Gastrocnemius medialis (tissue), 4 donors: ENCODE measurements at regions not wholly inside any gene's neighbourhood (a gene's known extent, or its start where the extent isn't known, plus 50 kb on each side); places are given as distances from the start of the nearest gene placed in this dataset.
A peak's percentile ranks its signal among the peaks of the same experiment; 100 is the strongest.

ENCODE experiments used
- ATAC-seq, 2 donors: fragments of 150-250 bp; one replicate each; pipeline ENCODE4 v1.9.1; 2016
- DNase-seq, 2 donors: peaks; one replicate each; pipeline ENCODE4 v3.0.0-alpha.2; 2019
- H3K27ac ChIP-seq, 4 donors: fragments of 200-600 bp; sonication (generic); 1 replicate in 1 of 4; 2 replicates in 3 of 4; pipeline ENCODE4 v1.5.1; 2016 to 2018; ENCODE audit warnings: mild to moderate bottlenecking in 2 of 4, moderate library complexity in 1 of 4
- H3K27me3 ChIP-seq, 3 donors: fragments of 200-600 bp; sonication (generic) in 2 of 3; 1 replicate in 1 of 3; 2 replicates in 2 of 3; pipeline versions ENCODE4 v1.5.1 to v1.6.0; 2016 to 2019; ENCODE audit warnings: mild to moderate bottlenecking in 1 of 3, moderate library complexity in 1 of 3
- H3K36me3 ChIP-seq, 2 donors: fragments of 200-600 bp; sonication (generic) in 1 of 2; one replicate each; pipeline ENCODE4 v1.5.1; 2017 to 2018
- H3K4me1 ChIP-seq, 2 donors: fragments of 200-600 bp; sonication (generic) in 1 of 2; one replicate each; pipeline ENCODE4 v1.5.1; 2016 to 2017; ENCODE audit warnings: mild to moderate bottlenecking in 2 of 2
- H3K4me3 ChIP-seq, 4 donors: fragments of 200-600 bp; sonication (generic) in 3 of 4; 1 replicate in 1 of 4; 2 replicates in 3 of 4; pipeline ENCODE4 v1.5.1; 2016 to 2019; ENCODE audit warnings: mild to moderate bottlenecking in 2 of 4
- H3K9me3 ChIP-seq, 3 donors: fragments of 200-600 bp; sonication (generic) in 2 of 3; 1 replicate in 1 of 3; 2 replicates in 2 of 3; pipeline ENCODE4 v1.5.1; 2016 to 2019
- POLR2A ChIP-seq, 2 donors: fragments of 450-650 bp; IDR thresholded peaks; one replicate each; pipeline ENCODE4 v1.6.1; 2017; ENCODE audit warnings: antibody characterized with exemption in 2 of 2, mild to moderate bottlenecking in 2 of 2, moderate library complexity in 2 of 2
- in situ Hi-C, 4 donors: fragments of 200-750 bp; cut with MboI; loops; one replicate each; pipeline versions ENCODE4 v1.15.0 to v1.8.0; 2017; ENCODE audit warnings: low sequenced_read_pairs in 4 of 4
- intact Hi-C: fragments of 100-400 bp; cut with DNase I; formaldehyde crosslinking; loops from one replicate; pipeline ENCODE4 v1.15.1; 2023; ENCODE audit warnings: low total_unique reads
- TF ChIP-seq, protein P1 (sequence below), 5 experiments: fragments of 450-650 bp in 3 of 5; fragments of 200-600 bp in 2 of 5; sonication (generic) in 2 of 5; IDR thresholded peaks in 4 of 5; conservative IDR thresholded peaks in 1 of 5; 1 replicate in 4 of 5; 2 replicates in 1 of 5; pipeline ENCODE4 v1.5.1; 2016 to 2019; ENCODE audit warnings: antibody characterized with exemption in 5 of 5, mild to moderate bottlenecking in 3 of 5, moderate library complexity in 3 of 5

DNA sequence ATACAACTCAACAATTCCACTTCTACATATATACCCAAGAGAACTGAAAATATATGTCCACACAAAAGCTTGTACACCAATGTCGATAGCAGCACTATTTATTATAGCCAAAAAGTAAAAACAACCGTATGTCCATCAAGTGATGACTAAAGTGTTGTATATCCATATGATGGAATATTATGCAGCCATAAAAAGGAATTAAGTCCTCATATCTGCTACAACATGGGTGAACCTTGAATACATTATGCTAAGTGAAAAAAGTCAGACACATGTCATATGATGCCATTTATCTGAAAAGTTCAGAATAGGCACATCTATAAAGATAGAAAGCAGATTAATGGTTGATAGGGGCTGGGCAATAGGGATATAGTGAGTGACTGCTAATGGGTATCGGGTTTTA, 204.5 kb downstream of the KCNRG start:
- intact Hi-C loops (loop anchor here (5.0 kb wide), 1 partner anchor 92 kb away; no protein-coding TSS in a partner anchor), in situ Hi-C loops (no loop called here)
- H3K4me3 ChIP-seq = no peak overlapping the region
- no peak for ATAC-seq
- H3K27ac ChIP-seq = no peak overlapping the region
- no peaks in the 10 kb centered on the region for H3K9me3 ChIP-seq
- TF ChIP-seq, protein P1, sequence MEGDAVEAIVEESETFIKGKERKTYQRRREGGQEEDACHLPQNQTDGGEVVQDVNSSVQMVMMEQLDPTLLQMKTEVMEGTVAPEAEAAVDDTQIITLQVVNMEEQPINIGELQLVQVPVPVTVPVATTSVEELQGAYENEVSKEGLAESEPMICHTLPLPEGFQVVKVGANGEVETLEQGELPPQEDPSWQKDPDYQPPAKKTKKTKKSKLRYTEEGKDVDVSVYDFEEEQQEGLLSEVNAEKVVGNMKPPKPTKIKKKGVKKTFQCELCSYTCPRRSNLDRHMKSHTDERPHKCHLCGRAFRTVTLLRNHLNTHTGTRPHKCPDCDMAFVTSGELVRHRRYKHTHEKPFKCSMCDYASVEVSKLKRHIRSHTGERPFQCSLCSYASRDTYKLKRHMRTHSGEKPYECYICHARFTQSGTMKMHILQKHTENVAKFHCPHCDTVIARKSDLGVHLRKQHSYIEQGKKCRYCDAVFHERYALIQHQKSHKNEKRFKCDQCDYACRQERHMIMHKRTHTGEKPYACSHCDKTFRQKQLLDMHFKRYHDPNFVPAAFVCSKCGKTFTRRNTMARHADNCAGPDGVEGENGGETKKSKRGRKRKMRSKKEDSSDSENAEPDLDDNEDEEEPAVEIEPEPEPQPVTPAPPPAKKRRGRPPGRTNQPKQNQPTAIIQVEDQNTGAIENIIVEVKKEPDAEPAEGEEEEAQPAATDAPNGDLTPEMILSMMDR (IDR thresholded peaks at IDR 0.05 in 4 of 5, conservative IDR thresholded peaks at IDR 0.05 in 1 of 5) = no peak
- TF ChIP-seq POLR2A (IDR thresholded peaks at IDR 0.05) = no peak
- peaks cover 0 to 5% of the 10 kb centered on the region in 2 donors for H3K4me1 ChIP-seq
- no peaks in the 10 kb centered on the region for H3K36me3 ChIP-seq
- H3K27me3 ChIP-seq = no peaks in the 10 kb centered on the region
- DNase-seq = no peak

DNA sequence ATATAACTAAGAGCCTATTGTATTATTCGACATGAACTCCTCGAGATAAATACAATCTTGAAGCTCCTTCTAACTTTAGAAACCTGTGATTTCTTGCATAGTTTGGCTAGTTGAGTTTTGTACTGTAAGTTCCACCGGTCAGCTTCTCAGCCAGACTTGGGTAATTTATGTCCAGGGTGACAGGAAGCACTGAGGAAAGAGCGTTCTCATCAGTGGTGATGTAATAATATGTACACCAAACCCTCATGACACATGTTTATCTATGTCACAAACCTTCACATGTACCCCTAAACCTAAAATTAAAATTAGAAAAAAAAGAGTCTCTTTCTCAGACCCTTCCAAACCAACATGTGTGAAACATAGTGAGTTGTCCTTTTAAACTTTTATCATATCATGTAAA, 205.7 kb downstream of the KCNRG start:
- intact Hi-C loops = loop anchor here (5.0 kb wide), 1 partner anchor 94 kb away; no protein-coding TSS in a partner anchor
- H3K9me3 ChIP-seq = no peaks in the 10 kb centered on the region

DNA sequence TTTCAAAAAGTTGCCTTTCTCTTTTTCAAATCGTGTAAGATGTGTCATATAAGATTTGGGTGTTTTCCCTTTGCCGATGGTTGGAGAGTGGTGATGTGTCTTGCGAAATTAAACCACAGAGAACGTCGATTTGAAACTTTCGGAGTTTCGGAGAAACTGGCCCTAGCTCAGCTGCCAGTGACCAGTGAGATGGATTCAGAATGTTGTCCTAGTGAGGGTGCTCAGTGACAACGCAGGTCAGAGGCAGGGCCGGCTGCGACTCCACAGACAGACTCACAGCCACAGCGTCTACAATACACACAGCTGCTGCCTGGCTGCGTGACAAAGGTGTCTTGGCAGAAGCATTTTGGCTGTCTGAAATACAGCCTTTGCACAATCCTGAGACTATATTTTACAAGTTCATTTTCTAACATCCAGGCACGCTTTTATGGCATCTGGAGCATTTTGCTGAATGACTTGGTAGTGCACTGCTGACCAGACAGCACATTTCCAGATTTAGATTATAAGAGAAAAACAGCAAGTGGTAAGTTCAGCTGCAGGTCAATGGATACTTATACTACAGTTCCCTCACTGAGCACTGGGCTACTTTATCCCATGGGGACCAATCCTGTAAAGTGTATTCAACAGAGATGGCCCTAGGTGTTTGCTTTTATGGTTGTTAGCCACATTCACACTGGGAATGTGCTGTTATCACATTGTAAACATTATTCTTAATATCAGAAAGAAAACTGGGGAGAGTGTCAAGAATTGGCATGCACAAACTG, 207.5 kb downstream of the KCNRG start:
- Histone ChIP-seq H3K36me3 (no peaks in the 10 kb centered on the region), H3K27me3 (no peaks in the 10 kb centered on the region), H3K4me3 (peak overlapping the region in 3 of 4 donors; percentile 6 to 30 (median 15)), H3K9me3 (no peaks in the 10 kb centered on the region), H3K27ac (peak overlapping the region; percentile 1 to 16 (median 8)), H3K4me1 (peaks cover 0 to 5% of the 10 kb centered on the region in 2 donors)
- ATAC-seq (peak; percentile 80 to 91), DNase-seq (peak; percentile 50 to 82)
- in situ Hi-C loops (no loop called here), intact Hi-C loops (loop anchor here (5.0 kb wide), 1 partner anchor 95 kb away; no protein-coding TSS in a partner anchor)
- no peak for TF ChIP-seq POLR2A (IDR thresholded peaks at IDR 0.05)
- TF ChIP-seq, protein P1 (IDR thresholded peaks at IDR 0.05 in 4 of 5, conservative IDR thresholded peaks at IDR 0.05 in 1 of 5) = no peak

More for the DNA sequence above, 205.7 kb downstream of the KCNRG start:
- Histone ChIP-seq H3K27me3 (no peaks in the 10 kb centered on the region), H3K27ac (no peak overlapping the region), H3K4me3 (no peak overlapping the region), H3K36me3 (no peaks in the 10 kb centered on the region), H3K4me1 (peaks cover 0 to 5% of the 10 kb centered on the region in 2 donors)
- in situ Hi-C loops = no loop called here
- ATAC-seq (no peak), DNase-seq (no peak)
- TF ChIP-seq, protein P1 (IDR thresholded peaks at IDR 0.05 in 4 of 5, conservative IDR thresholded peaks at IDR 0.05 in 1 of 5) = no peak
- no peak for TF ChIP-seq POLR2A (IDR thresholded peaks at IDR 0.05)

DNA sequence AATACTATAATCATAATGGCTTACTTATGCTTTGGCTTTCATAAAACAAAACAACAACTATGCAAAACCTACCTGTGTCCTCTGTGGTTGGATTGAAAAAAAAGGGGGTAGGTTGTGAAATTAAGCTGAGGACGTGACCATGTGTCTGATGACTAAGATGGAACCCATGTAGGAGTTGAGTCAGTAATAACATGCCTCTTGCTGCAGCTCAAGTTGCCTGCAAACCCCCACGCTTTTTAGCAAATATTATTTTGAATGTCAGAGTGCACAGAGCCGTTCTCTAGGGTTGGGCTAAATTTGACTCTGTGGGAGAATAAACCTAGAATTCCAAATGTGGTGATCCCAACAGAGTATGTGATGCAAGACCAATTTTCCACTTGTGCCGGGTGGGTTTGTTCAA, 209.3 kb downstream of the KCNRG start:
- H3K27ac ChIP-seq = no peak overlapping the region

More for the DNA sequence above, 209.3 kb downstream of the KCNRG start:
- Histone ChIP-seq H3K4me1 (peaks cover 0 to 5% of the 10 kb centered on the region in 2 donors), H3K27me3 (no peaks in the 10 kb centered on the region), H3K4me3 (no peak overlapping the region), H3K9me3 (no peaks in the 10 kb centered on the region), H3K36me3 (no peaks in the 10 kb centered on the region)
- no peak for ATAC-seq
- no peak for DNase-seq
- TF ChIP-seq POLR2A (IDR thresholded peaks at IDR 0.05) = no peak
- TF ChIP-seq, protein P1 (IDR thresholded peaks at IDR 0.05 in 4 of 5, conservative IDR thresholded peaks at IDR 0.05 in 1 of 5) = no peak
- intact Hi-C loops (loop anchor here (5.0 kb wide), 1 partner anchor 97 kb away; no protein-coding TSS in a partner anchor), in situ Hi-C loops (no loop called here)
